ENCODE measurements at regions not wholly inside any gene's neighbourhood (a gene's known extent, or its start where the extent isn't known, plus 50 kb on each side); places are given as distances from the start of the nearest gene placed in this dataset.
A peak's percentile ranks its signal among the peaks of the same experiment; 100 is the strongest.

GRCh38 chr7:25852211-25852938 is 299.6 kb upstream of the NFE2L3 start:
- no peak for FAIRE-seq

DNA sequence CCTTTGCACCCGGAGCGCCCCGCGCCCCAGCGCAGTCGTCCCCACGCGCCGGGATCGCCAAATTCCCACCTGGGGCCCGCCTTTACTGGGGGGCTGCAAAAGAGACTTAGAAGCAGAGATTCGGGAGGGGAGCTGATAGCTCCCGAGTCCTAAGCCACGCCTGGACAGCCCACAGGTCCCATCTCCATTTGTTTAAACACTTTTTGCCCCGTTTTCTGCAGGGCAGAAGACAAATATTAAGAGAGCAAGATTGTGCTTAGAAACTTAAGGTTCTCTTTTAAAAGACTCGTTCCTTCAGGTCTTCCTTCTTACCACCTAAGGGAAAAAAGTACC is 299.1 kb upstream of the NFE2L3 start:
- FAIRE-seq (no peak), DNase-seq (ENCODE audit: low read depth) (no peak)
- TF ChIP-seq EZH2 (IDR thresholded peaks at IDR 0.05; ENCODE audit: insufficient read depth, low read length) = peak; percentile 22
- TF ChIP-seq, protein P1, sequence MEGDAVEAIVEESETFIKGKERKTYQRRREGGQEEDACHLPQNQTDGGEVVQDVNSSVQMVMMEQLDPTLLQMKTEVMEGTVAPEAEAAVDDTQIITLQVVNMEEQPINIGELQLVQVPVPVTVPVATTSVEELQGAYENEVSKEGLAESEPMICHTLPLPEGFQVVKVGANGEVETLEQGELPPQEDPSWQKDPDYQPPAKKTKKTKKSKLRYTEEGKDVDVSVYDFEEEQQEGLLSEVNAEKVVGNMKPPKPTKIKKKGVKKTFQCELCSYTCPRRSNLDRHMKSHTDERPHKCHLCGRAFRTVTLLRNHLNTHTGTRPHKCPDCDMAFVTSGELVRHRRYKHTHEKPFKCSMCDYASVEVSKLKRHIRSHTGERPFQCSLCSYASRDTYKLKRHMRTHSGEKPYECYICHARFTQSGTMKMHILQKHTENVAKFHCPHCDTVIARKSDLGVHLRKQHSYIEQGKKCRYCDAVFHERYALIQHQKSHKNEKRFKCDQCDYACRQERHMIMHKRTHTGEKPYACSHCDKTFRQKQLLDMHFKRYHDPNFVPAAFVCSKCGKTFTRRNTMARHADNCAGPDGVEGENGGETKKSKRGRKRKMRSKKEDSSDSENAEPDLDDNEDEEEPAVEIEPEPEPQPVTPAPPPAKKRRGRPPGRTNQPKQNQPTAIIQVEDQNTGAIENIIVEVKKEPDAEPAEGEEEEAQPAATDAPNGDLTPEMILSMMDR (IDR thresholded peaks at IDR 0.05; ENCODE audit: insufficient read depth, low read depth, low read length) = no peak
- H3K36me3 ChIP-seq (ENCODE audit: insufficient read depth, low read length) = no peaks in the 10 kb centered on the region
- H3K9ac ChIP-seq (ENCODE audit: low read length) = no peak overlapping the region
- Mint-ChIP-seq H3K4me1 (ENCODE audit: low read depth, unreplicated experiment) (peaks cover 46% of the 10 kb centered on the region), H3K9me3 (ENCODE audit: unreplicated experiment) (no peaks in the 10 kb centered on the region), H3K27me3 (ENCODE audit: low read depth, unreplicated experiment) (no peaks in the 10 kb centered on the region), H3K27ac (ENCODE audit: unreplicated experiment) (peak overlapping the region; percentile 91), H3K4me3 (ENCODE audit: unreplicated experiment) (peak overlapping the region; percentile 60), H3K36me3 (ENCODE audit: low read depth, unreplicated experiment) (no peaks in the 10 kb centered on the region)
- no peaks in the 10 kb centered on the region for H4K20me1 ChIP-seq (ENCODE audit: insufficient read depth, low read length)
- H3K4me2 ChIP-seq (ENCODE audit: low read length) = peak overlapping the region; percentile 58
- H3K9me3 ChIP-seq (ENCODE audit: insufficient read depth, low read depth, low read length) = no peaks in the 10 kb centered on the region
- H3K27me3 ChIP-seq (ENCODE audit: insufficient read depth, low read length) = peaks cover 37% of the 10 kb centered on the region
- no peak overlapping the region for H3K27ac ChIP-seq (ENCODE audit: low read depth, low read length)
- peaks cover 29% of the 10 kb centered on the region for H3K4me1 ChIP-seq (ENCODE audit: insufficient read depth, low read length)
- H3K79me2 ChIP-seq (ENCODE audit: insufficient read depth, low read length) = no peaks in the 10 kb centered on the region
- no peak overlapping the region for H2AFZ ChIP-seq (ENCODE audit: low read depth, low read length)
- no peak overlapping the region for H3K4me3 ChIP-seq (ENCODE audit: insufficient read depth, low read depth, low read length)

More at GRCh38 chr7:25852211-25852938, 299.6 kb upstream of the NFE2L3 start:
- H3K36me3 Mint-ChIP-seq (ENCODE audit: low read depth, unreplicated experiment) = no peaks in the 10 kb centered on the region
- H3K9me3 Mint-ChIP-seq (ENCODE audit: unreplicated experiment) = no peaks in the 10 kb centered on the region
- no peak for DNase-seq (ENCODE audit: low read depth)
- Histone ChIP-seq H3K9me3 (ENCODE audit: insufficient read depth, low read depth, low read length) (no peaks in the 10 kb centered on the region), H3K36me3 (ENCODE audit: insufficient read depth, low read length) (no peaks in the 10 kb centered on the region), H3K79me2 (ENCODE audit: insufficient read depth, low read length) (no peaks in the 10 kb centered on the region), H3K4me2 (ENCODE audit: low read length) (peak overlapping the region; percentile 58), H3K27me3 (ENCODE audit: insufficient read depth, low read length) (peaks cover 31% of the 10 kb centered on the region), H3K27ac (ENCODE audit: low read depth, low read length) (no peak overlapping the region), H4K20me1 (ENCODE audit: insufficient read depth, low read length) (no peaks in the 10 kb centered on the region), H2AFZ (ENCODE audit: low read depth, low read length) (peak overlapping the region; percentile 45), H3K4me1 (ENCODE audit: insufficient read depth, low read length) (peaks cover 33% of the 10 kb centered on the region), H3K4me3 (ENCODE audit: insufficient read depth, low read depth, low read length) (no peak overlapping the region), H3K9ac (ENCODE audit: low read length) (no peak overlapping the region)
- H3K27me3 Mint-ChIP-seq (ENCODE audit: low read depth, unreplicated experiment) = no peaks in the 10 kb centered on the region
- H3K27ac Mint-ChIP-seq (ENCODE audit: unreplicated experiment) = peak overlapping the region; percentile 94
- peak; percentile 72 for TF ChIP-seq EZH2 (IDR thresholded peaks at IDR 0.05; ENCODE audit: insufficient read depth, low read length)
- TF ChIP-seq, protein P1 (IDR thresholded peaks at IDR 0.05; ENCODE audit: insufficient read depth, low read depth, low read length) = no peak
- H3K4me1 Mint-ChIP-seq (ENCODE audit: low read depth, unreplicated experiment) = peaks cover 51% of the 10 kb centered on the region
- peak overlapping the region; percentile 76 for H3K4me3 Mint-ChIP-seq (ENCODE audit: unreplicated experiment)

GRCh38 chr7:25853314-25853713 is 298.7 kb upstream of the NFE2L3 start:
- Histone ChIP-seq H3K27me3 (ENCODE audit: insufficient read depth, low read length) (peaks cover 41% of the 10 kb centered on the region), H3K9ac (ENCODE audit: low read length) (no peak overlapping the region), H3K4me2 (ENCODE audit: low read length) (no peak overlapping the region), H3K36me3 (ENCODE audit: insufficient read depth, low read length) (no peaks in the 10 kb centered on the region), H3K4me3 (ENCODE audit: insufficient read depth, low read depth, low read length) (no peak overlapping the region), H3K9me3 (ENCODE audit: insufficient read depth, low read depth, low read length) (no peaks in the 10 kb centered on the region), H3K4me1 (ENCODE audit: insufficient read depth, low read length) (peaks cover 25% of the 10 kb centered on the region), H3K27ac (ENCODE audit: low read depth, low read length) (no peak overlapping the region), H4K20me1 (ENCODE audit: insufficient read depth, low read length) (no peaks in the 10 kb centered on the region), H3K79me2 (ENCODE audit: insufficient read depth, low read length) (no peaks in the 10 kb centered on the region), H2AFZ (ENCODE audit: low read depth, low read length) (no peak overlapping the region)
- Mint-ChIP-seq H3K36me3 (ENCODE audit: low read depth, unreplicated experiment) (no peaks in the 10 kb centered on the region), H3K9me3 (ENCODE audit: unreplicated experiment) (no peaks in the 10 kb centered on the region), H3K27ac (ENCODE audit: unreplicated experiment) (peak overlapping the region; percentile 91), H3K4me3 (ENCODE audit: unreplicated experiment) (peak overlapping the region; percentile 60), H3K4me1 (ENCODE audit: low read depth, unreplicated experiment) (peaks cover 42% of the 10 kb centered on the region), H3K27me3 (ENCODE audit: low read depth, unreplicated experiment) (no peaks in the 10 kb centered on the region)
- no peak for FAIRE-seq
- TF ChIP-seq, protein P1 (IDR thresholded peaks at IDR 0.05; ENCODE audit: insufficient read depth, low read depth, low read length) = no peak
- no peak for TF ChIP-seq EZH2 (IDR thresholded peaks at IDR 0.05; ENCODE audit: insufficient read depth, low read length)
- DNase-seq (ENCODE audit: low read depth) = no peak

All from astrocyte (in vitro differentiated cells and primary cell).